ENCODE measurements at regions not wholly inside any gene's neighbourhood (a gene's known extent, or its start where the extent isn't known, plus 50 kb on each side); places are given as distances from the start of the nearest gene placed in this dataset.

DNA sequence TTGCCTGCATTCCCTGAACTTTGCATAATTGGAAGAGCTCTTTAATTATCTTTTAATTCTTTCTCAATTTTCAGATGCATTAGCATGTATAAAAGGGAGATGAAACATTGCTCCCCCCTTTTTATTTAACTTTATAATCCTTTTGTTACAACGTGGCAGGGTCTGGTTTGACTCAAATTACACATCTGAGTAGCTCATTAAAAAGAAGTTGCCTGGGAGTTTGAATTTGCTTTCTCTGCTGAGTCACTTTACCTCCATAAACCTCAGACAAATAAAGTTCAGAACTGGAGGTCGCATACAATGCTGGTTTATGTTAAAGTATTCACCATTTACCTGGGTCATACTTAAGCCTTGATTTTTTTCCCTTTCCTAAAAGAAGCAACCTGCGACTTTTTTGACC lies 495.2 kb downstream of the PREX1 start:
- TF ChIP-seq RAD21 (CRISPR knock-in tag; IDR thresholded peaks at IDR 0.05) (no peak), ARID3A (IDR thresholded peaks at IDR 0.05; ENCODE audit: low read depth, low read length) (no peak), ZNF567 (CRISPR knock-in tag; IDR thresholded peaks at IDR 0.05; ENCODE audit: borderline replicate concordance) (no peak), CEBPG (CRISPR knock-in tag; IDR thresholded peaks at IDR 0.05) (no peak)
